Uterus (tissue), 3 donors: ENCODE measurements at regions not wholly inside any gene's neighbourhood (a gene's known extent, or its start where the extent isn't known, plus 50 kb on each side); places are given as distances from the start of the nearest gene placed in this dataset.

Experiments used
- DNase-seq, 2 donors: peaks; one replicate each; pipeline ENCODE4 v3.0.0-alpha.2; 2019 to 2020
- H3K27ac ChIP-seq, 2 donors: fragments of 200-600 bp; sonication (generic); 1 replicate in 1 of 2; 2 replicates in 1 of 2; pipeline ENCODE4 v1.5.1; 2016 to 2018
- H3K27me3 ChIP-seq, 2 donors: fragments of 200-600 bp; sonication (generic); one replicate each; pipeline ENCODE4 v1.5.1; 2018 to 2019; ENCODE audit warnings: control low read depth in 1 of 2
- H3K36me3 ChIP-seq, 2 donors: fragments of 200-600 bp; sonication (generic); one replicate each; pipeline ENCODE4 v1.5.1; 2019; ENCODE audit warnings: control low read depth in 1 of 2
- H3K4me1 ChIP-seq, 2 donors: fragments of 200-600 bp; sonication (generic); one replicate each; pipeline ENCODE4 v1.5.1; 2018 to 2019; ENCODE audit warnings: control low read depth in 1 of 2
- H3K4me3 ChIP-seq, 2 donors: fragments of 200-600 bp; sonication (generic); 1 replicate in 1 of 2; 2 replicates in 1 of 2; pipeline ENCODE4 v1.5.1; 2018 to 2019; ENCODE audit warnings: mild to moderate bottlenecking in 1 of 2
- H3K9me3 ChIP-seq, 2 donors: fragments of 200-600 bp; sonication (generic); one replicate each; pipeline ENCODE4 v1.5.1; 2019; ENCODE audit warnings: control low read depth in 1 of 2
- POLR2A ChIP-seq, 2 donors: fragments of 450-650 bp; IDR thresholded peaks; one replicate each; pipeline ENCODE4 v1.6.1; 2016; ENCODE audit warnings: antibody characterized with exemption in 2 of 2, mild to moderate bottlenecking in 1 of 2, moderate library complexity in 1 of 2
- intact Hi-C: fragments of 100-400 bp; cut with DNase I; formaldehyde crosslinking; loops from one replicate; pipeline ENCODE4 v1.15.1; 2023; ENCODE audit warnings: low total_unique reads
- TF ChIP-seq, protein P1 (sequence below), 4 experiments: fragments of 200-600 bp in 2 of 4; fragments of 450-650 bp in 2 of 4; sonication (generic) in 2 of 4; IDR thresholded peaks; one replicate each; pipeline ENCODE4 v1.5.1; 2016 to 2019; ENCODE audit warnings: antibody characterized with exemption in 4 of 4, mild to moderate bottlenecking in 2 of 4, moderate library complexity in 1 of 4
- donor health status: DM: yes; HTN: yes; CAD: no.

DNA sequence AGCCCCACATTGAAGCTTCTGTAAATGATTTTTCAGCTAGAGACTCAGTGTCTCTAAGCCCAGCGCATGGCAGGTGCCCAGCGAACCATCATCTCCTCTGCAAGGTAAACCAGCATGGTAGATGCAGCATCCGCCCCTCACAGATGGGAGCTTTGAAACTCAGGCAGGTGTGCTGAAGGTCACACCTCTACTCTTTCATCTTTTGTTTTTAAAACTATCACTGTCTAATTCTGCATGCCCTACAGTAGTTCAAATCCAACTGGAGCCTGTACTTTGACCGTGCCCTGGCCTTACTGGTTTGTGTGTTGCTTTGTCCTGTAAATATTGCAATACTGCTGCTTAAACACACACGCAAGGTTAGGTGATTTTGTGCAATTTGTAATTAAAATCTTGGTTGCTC lies 831.1 kb downstream of the GALR1 start:
- intact Hi-C loops, result no loop called here
- H3K4me3 ChIP-seq, result no peak overlapping the region
- no peaks in the 10 kb centered on the region for H3K27me3 ChIP-seq
- no peaks in the 10 kb centered on the region for H3K9me3 ChIP-seq
- DNase-seq, result no peak
- TF ChIP-seq, protein P1, sequence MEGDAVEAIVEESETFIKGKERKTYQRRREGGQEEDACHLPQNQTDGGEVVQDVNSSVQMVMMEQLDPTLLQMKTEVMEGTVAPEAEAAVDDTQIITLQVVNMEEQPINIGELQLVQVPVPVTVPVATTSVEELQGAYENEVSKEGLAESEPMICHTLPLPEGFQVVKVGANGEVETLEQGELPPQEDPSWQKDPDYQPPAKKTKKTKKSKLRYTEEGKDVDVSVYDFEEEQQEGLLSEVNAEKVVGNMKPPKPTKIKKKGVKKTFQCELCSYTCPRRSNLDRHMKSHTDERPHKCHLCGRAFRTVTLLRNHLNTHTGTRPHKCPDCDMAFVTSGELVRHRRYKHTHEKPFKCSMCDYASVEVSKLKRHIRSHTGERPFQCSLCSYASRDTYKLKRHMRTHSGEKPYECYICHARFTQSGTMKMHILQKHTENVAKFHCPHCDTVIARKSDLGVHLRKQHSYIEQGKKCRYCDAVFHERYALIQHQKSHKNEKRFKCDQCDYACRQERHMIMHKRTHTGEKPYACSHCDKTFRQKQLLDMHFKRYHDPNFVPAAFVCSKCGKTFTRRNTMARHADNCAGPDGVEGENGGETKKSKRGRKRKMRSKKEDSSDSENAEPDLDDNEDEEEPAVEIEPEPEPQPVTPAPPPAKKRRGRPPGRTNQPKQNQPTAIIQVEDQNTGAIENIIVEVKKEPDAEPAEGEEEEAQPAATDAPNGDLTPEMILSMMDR (IDR thresholded peaks at IDR 0.05), result no peak
- TF ChIP-seq POLR2A (IDR thresholded peaks at IDR 0.05), result no peak
- no peak overlapping the region for H3K27ac ChIP-seq
- H3K36me3 ChIP-seq, result no peaks in the 10 kb centered on the region
- H3K4me1 ChIP-seq, result no peaks in the 10 kb centered on the region

DNA sequence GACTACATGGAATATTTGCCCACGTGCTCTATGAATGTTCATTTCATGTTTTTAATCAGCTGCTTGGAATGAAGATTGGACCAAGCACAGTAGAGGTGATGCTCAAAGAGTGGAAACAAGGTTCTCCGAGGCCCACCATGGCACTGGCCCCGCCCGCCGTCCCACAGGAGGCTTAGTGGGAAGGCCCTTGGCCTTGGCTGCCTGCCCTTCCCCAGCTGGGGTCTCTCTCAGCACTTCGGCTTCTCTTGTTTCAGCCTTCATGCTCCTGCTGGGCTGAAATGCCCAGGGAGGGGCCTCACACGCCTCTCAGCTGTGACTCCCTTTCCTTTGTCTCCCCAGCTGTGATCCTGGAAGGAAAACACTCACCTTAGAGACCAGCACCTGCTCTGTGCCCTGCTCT lies 833.2 kb downstream of the GALR1 start:
- Histone ChIP-seq H3K9me3 (no peaks in the 10 kb centered on the region), H3K36me3 (no peaks in the 10 kb centered on the region), H3K27me3 (no peaks in the 10 kb centered on the region), H3K27ac (no peak overlapping the region), H3K4me1 (no peaks in the 10 kb centered on the region), H3K4me3 (no peak overlapping the region)
- intact Hi-C loops, result no loop called here
- DNase-seq, result no peak
- no peak for TF ChIP-seq POLR2A (IDR thresholded peaks at IDR 0.05)
- TF ChIP-seq, protein P1 (IDR thresholded peaks at IDR 0.05), result no peak

GRCh38 chr18:78085241-78086185 lies 835.9 kb downstream of the GALR1 start:
- no peak overlapping the region for H3K27ac ChIP-seq
- H3K9me3 ChIP-seq, result no peaks in the 10 kb centered on the region
- DNase-seq, result no peak
- no peaks in the 10 kb centered on the region for H3K27me3 ChIP-seq
- no peaks in the 10 kb centered on the region for H3K4me1 ChIP-seq
- TF ChIP-seq, protein P1 (IDR thresholded peaks at IDR 0.05), result no peak
- no peak for TF ChIP-seq POLR2A (IDR thresholded peaks at IDR 0.05)
- intact Hi-C loops, result no loop called here
- H3K4me3 ChIP-seq, result no peak overlapping the region
- no peaks in the 10 kb centered on the region for H3K36me3 ChIP-seq

GRCh38 chr18:78086931-78087330 lies 837.3 kb downstream of the GALR1 start:
- intact Hi-C loops, result no loop called here
- Histone ChIP-seq H3K4me3 (no peak overlapping the region), H3K27ac (no peak overlapping the region), H3K36me3 (no peaks in the 10 kb centered on the region), H3K9me3 (no peaks in the 10 kb centered on the region), H3K4me1 (no peaks in the 10 kb centered on the region), H3K27me3 (no peaks in the 10 kb centered on the region)
- no peak for TF ChIP-seq POLR2A (IDR thresholded peaks at IDR 0.05)
- TF ChIP-seq, protein P1 (IDR thresholded peaks at IDR 0.05), result no peak
- DNase-seq, result no peak

DNA sequence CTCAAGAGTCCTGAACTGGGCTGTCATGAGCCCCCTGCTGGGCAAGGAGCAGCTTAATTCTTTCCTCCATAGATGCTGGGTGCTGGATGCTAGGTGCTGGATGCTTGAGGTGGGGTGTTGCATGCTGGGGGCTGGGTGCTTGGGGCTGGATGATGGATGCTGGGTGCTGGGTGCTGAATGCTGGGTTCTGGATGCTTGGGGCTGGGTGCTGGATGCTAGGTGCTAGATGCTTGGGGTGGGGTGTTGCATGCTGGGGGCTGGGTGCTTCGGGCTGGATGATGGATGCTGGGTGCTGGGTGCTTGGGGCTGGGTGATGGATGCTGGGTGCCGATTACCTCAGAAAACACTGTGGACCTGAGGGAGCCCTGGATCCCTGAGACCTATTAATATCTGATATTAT lies 837.7 kb downstream of the GALR1 start:
- H3K36me3 ChIP-seq, result no peaks in the 10 kb centered on the region
- no peaks in the 10 kb centered on the region for H3K9me3 ChIP-seq
- TF ChIP-seq, protein P1 (IDR thresholded peaks at IDR 0.05), result no peak
- no peak for TF ChIP-seq POLR2A (IDR thresholded peaks at IDR 0.05)
- no peak overlapping the region for H3K4me3 ChIP-seq
- no peak for DNase-seq
- intact Hi-C loops, result no loop called here
- no peak overlapping the region for H3K27ac ChIP-seq
- no peaks in the 10 kb centered on the region for H3K27me3 ChIP-seq
- no peaks in the 10 kb centered on the region for H3K4me1 ChIP-seq
